HepG2 (cell line): ENCODE measurements at regions not wholly inside any gene's neighbourhood (a gene's known extent, or its start where the extent isn't known, plus 50 kb on each side); places are given as distances from the start of the nearest gene placed in this dataset.

ENCODE experiments used
- HNF4A ChIP-seq: sonication (generic); formaldehyde crosslinking; IDR thresholded peaks from 2 replicates; pipeline ENCODE4 v1.4.0; 2020; ENCODE audit warnings: missing genetic modification reagents
- KDM6A ChIP-seq: IDR thresholded peaks from 2 replicates; pipeline ENCODE4 v1.6.1; 2016; ENCODE audit warnings: low read depth
- NFIB ChIP-seq: sonication (generic); formaldehyde crosslinking; IDR thresholded peaks from 2 replicates; pipeline ENCODE4 v1.9.0; 2021; ENCODE audit warnings: missing genetic modification reagents, mild to moderate bottlenecking, borderline replicate concordance
- NR2F1 ChIP-seq, 2 experiments: fragments of 450-650 bp in 1 of 2; formaldehyde crosslinking in 1 of 2; IDR thresholded peaks; 2 replicates each; pipeline versions ENCODE4 v1.5.0 to v1.6.1; 2016 to 2020; ENCODE audit warnings: mild to moderate bottlenecking in 1 of 2, missing compliant biosample characterization in 1 of 2, missing genetic modification reagents in 1 of 2, moderate library complexity in 1 of 2
- SMARCE1 ChIP-seq: fragments of 450-650 bp; IDR thresholded peaks from 2 replicates; pipeline ENCODE4 v1.6.1; 2017; ENCODE audit warnings: borderline replicate concordance
- SUZ12 ChIP-seq: fragments of 150-350 bp; IDR thresholded peaks from 2 replicates; pipeline ENCODE4 v1.6.1; 2014; ENCODE audit warnings: low read depth, low read length
- TAF15 ChIP-seq: fragments of 200-400 bp; formaldehyde crosslinking; IDR thresholded peaks from one replicate; pipeline ENCODE4 v1.6.1; 2018; ENCODE audit warnings: mild to moderate bottlenecking, low read depth, low read length; ENCODE audit not compliant: poor library complexity, severe bottlenecking
- TGIF2 ChIP-seq: IDR thresholded peaks from 2 replicates; pipeline ENCODE4 v1.6.1; 2016; ENCODE audit warnings: control low read depth, missing compliant biosample characterization
- YEATS4 ChIP-seq: sonication (generic); formaldehyde crosslinking; IDR thresholded peaks from 2 replicates; pipeline ENCODE4 v1.4.0; 2020; ENCODE audit warnings: missing genetic modification reagents, borderline replicate concordance
- ZBTB34 ChIP-seq: sonication (generic); formaldehyde crosslinking; IDR thresholded peaks from 2 replicates; pipeline ENCODE4 v1.8.0; 2022; ENCODE audit warnings: mild to moderate bottlenecking, missing genetic modification reagents
- ZBTB7B ChIP-seq: sonication (generic); formaldehyde crosslinking; IDR thresholded peaks from 2 replicates; pipeline ENCODE4 v1.4.0; 2020; ENCODE audit warnings: missing genetic modification reagents
- ZFP62 ChIP-seq: sonication (generic); formaldehyde crosslinking; IDR thresholded peaks from 2 replicates; pipeline ENCODE4 v1.4.0; 2020; ENCODE audit warnings: missing genetic modification reagents
- ZMAT3 ChIP-seq: sonication (generic); formaldehyde crosslinking; conservative IDR thresholded peaks from 2 replicates; pipeline ENCODE4 v1.7.0; 2021; ENCODE audit warnings: missing genetic modification reagents
- ZNF205 ChIP-seq: IDR thresholded peaks from 2 replicates; pipeline ENCODE4 v1.6.1; 2018; ENCODE audit warnings: missing biosample characterization, missing genetic modification reagents
- ZNF331 ChIP-seq: sonication (generic); formaldehyde crosslinking; IDR thresholded peaks from 2 replicates; pipeline ENCODE4 v1.4.0; 2020; ENCODE audit warnings: missing genetic modification reagents
- ZNF598 ChIP-seq: sonication (generic); formaldehyde crosslinking; IDR thresholded peaks from 2 replicates; pipeline ENCODE4 v1.5.1; 2020; ENCODE audit warnings: mild to moderate bottlenecking, missing genetic modification reagents, borderline replicate concordance
- ZNF775 ChIP-seq: sonication (generic); formaldehyde crosslinking; IDR thresholded peaks from 2 replicates; pipeline ENCODE4 v1.4.0; 2020; ENCODE audit warnings: missing genetic modification reagents, mild to moderate bottlenecking, moderate library complexity, borderline replicate concordance
- TF ChIP-seq, protein P1 (sequence below): sonication (generic); formaldehyde crosslinking; IDR thresholded peaks from 2 replicates; pipeline ENCODE4; 2020; ENCODE audit warnings: missing genetic modification reagents, mild to moderate bottlenecking, borderline replicate concordance
- TF ChIP-seq, protein P2 (sequence below): sonication (generic); formaldehyde crosslinking; IDR thresholded peaks from 2 replicates; pipeline ENCODE4 v1.4.0; 2020; ENCODE audit warnings: missing genetic modification reagents
- TF ChIP-seq, protein P3 (sequence below): sonication (generic); formaldehyde crosslinking; IDR thresholded peaks from 2 replicates; pipeline ENCODE4 v1.4.0; 2020; ENCODE audit warnings: missing genetic modification reagents, borderline replicate concordance
- TF ChIP-seq, protein P4 (sequence below): sonication (generic); IDR thresholded peaks from 2 replicates; pipeline ENCODE4 v1.6.1; 2016; ENCODE audit warnings: low read depth, borderline replicate concordance

DNA sequence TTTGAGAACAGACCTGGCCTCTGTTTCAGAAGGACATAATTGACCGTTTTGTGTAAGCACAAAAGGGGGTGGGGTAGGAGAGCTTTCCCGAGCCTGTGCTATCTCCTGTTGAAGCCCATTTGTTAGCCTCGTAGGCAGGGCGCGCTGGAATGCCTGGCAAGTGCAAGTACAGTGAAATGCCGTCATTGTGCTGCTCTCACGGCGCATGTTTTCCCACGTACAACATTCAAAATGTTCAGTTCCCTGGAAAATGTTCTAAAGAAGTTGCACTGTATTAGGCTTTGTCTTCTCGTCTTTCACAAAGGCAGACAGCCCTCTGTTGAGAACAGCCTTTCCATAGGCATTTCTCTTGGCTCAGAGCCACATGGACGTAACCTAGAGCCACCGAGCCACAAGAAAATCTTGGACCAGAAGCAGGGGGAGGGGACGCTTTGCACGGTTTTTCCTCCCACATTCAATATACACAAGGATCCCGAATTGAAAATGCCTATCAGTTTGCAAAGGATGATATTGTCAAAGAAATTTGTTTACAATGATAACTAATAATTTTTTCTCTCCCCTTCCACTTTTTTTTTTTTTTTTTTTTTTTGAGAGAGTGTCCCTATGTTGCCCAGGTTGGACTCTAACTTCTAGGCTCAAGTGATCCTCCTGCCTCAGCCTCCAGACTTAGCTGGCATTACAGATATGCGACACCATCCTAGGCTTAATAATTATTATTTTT lies 54.6 kb upstream of the RAPGEF2 start (continued):
- TF ChIP-seq NFIB (CRISPR knock-in tag) (no peak), TGIF2 (0 out of 2 replicates have a peak, but pooled peaks have one; percentile 45), TAF15 (no peak), ZMAT3 (CRISPR knock-in tag) (no peak), SMARCE1 (no peak), ZNF775 (no peak), ZNF331 (CRISPR knock-in tag) (no peak), YEATS4 (CRISPR knock-in tag) (no peak), ZFP62 (no peak), ZNF205 (CRISPR knock-in tag) (no peak), KDM6A (no peak), ZBTB7B (CRISPR knock-in tag) (no peak), ZNF598 (no peak), NR2F1 (CRISPR knock-in tag; IDR thresholded peaks at IDR 0.05) (no peak), SUZ12 (no peak), HNF4A (no peak), ZBTB34 (CRISPR knock-in tag) (no peak)
- TF ChIP-seq, protein P1, sequence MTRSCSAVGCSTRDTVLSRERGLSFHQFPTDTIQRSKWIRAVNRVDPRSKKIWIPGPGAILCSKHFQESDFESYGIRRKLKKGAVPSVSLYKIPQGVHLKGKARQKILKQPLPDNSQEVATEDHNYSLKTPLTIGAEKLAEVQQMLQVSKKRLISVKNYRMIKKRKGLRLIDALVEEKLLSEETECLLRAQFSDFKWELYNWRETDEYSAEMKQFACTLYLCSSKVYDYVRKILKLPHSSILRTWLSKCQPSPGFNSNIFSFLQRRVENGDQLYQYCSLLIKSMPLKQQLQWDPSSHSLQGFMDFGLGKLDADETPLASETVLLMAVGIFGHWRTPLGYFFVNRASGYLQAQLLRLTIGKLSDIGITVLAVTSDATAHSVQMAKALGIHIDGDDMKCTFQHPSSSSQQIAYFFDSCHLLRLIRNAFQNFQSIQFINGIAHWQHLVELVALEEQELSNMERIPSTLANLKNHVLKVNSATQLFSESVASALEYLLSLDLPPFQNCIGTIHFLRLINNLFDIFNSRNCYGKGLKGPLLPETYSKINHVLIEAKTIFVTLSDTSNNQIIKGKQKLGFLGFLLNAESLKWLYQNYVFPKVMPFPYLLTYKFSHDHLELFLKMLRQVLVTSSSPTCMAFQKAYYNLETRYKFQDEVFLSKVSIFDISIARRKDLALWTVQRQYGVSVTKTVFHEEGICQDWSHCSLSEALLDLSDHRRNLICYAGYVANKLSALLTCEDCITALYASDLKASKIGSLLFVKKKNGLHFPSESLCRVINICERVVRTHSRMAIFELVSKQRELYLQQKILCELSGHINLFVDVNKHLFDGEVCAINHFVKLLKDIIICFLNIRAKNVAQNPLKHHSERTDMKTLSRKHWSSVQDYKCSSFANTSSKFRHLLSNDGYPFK (CRISPR knock-in tag) = no peak
- TF ChIP-seq, protein P2, sequence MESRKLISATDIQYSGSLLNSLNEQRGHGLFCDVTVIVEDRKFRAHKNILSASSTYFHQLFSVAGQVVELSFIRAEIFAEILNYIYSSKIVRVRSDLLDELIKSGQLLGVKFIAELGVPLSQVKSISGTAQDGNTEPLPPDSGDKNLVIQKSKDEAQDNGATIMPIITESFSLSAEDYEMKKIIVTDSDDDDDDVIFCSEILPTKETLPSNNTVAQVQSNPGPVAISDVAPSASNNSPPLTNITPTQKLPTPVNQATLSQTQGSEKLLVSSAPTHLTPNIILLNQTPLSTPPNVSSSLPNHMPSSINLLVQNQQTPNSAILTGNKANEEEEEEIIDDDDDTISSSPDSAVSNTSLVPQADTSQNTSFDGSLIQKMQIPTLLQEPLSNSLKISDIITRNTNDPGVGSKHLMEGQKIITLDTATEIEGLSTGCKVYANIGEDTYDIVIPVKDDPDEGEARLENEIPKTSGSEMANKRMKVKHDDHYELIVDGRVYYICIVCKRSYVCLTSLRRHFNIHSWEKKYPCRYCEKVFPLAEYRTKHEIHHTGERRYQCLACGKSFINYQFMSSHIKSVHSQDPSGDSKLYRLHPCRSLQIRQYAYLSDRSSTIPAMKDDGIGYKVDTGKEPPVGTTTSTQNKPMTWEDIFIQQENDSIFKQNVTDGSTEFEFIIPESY (CRISPR knock-in tag) = peak; percentile 30; the same call in 1 of the 2 replicates
- TF ChIP-seq, protein P3, sequence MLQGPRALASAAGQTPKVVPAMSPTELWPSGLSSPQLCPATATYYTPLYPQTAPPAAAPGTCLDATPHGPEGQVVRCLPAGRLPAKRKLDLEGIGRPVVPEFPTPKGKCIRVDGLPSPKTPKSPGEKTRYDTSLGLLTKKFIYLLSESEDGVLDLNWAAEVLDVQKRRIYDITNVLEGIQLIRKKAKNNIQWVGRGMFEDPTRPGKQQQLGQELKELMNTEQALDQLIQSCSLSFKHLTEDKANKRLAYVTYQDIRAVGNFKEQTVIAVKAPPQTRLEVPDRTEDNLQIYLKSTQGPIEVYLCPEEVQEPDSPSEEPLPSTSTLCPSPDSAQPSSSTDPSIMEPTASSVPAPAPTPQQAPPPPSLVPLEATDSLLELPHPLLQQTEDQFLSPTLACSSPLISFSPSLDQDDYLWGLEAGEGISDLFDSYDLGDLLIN (CRISPR knock-in tag) = no peak
- TF ChIP-seq, protein P4, sequence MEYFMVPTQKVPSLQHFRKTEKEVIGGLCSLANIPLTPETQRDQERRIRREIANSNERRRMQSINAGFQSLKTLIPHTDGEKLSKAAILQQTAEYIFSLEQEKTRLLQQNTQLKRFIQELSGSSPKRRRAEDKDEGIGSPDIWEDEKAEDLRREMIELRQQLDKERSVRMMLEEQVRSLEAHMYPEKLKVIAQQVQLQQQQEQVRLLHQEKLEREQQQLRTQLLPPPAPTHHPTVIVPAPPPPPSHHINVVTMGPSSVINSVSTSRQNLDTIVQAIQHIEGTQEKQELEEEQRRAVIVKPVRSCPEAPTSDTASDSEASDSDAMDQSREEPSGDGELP = no peak
